Sigmoid colon (tissue), 4 donors: ENCODE measurements at regions not wholly inside any gene's neighbourhood (a gene's known extent, or its start where the extent isn't known, plus 50 kb on each side); places are given as distances from the start of the nearest gene placed in this dataset.

ENCODE experiments used
- CTCF ChIP-seq, 4 experiments: fragments of 450-650 bp in 3 of 4; fragments of 200-600 bp in 1 of 4; IDR thresholded peaks; one replicate each; pipeline ENCODE4 v1.5.1; 2016 to 2019; ENCODE audit warnings: antibody characterized with exemption in 4 of 4, mild to moderate bottlenecking in 3 of 4, moderate library complexity in 2 of 4
- POLR2AphosphoS5 ChIP-seq, 4 donors: sonication (generic); formaldehyde crosslinking; IDR thresholded peaks; one replicate each; pipeline ENCODE4 v1.6.1; 2017; ENCODE audit warnings: antibody characterized with exemption in 4 of 4

- TF ChIP-seq POLR2AphosphoS5 (IDR thresholded peaks at IDR 0.05): no peak
- no peak for TF ChIP-seq CTCF (IDR thresholded peaks at IDR 0.05)
Measured at GRCh38 chr4:104272966-104273365, 221.7 kb downstream of the CXXC4 start.
